ENCODE measurements at regions not wholly inside any gene's neighbourhood (a gene's known extent, or its start where the extent isn't known, plus 50 kb on each side); places are given as distances from the start of the nearest gene placed in this dataset.

DNA sequence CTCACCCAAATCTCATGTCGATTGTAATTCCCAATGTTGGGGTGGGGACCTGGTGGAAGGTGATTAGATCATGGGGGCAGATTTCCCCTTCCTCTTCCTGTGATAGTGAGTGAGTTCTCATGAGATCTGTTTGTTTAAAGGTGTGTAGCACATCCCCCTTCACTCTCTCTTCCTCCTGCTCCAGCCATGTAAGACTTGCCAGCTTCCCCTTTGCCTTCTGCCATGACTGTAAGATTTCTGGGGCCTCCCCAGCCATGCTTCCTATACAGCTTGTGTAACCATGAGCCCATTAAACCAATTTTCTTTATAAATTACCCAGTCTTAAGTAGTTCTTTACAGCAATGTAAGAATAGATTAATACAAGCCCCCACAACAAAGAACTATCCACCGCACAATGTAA is 109.9 kb upstream of the JAZF1 start:
- TF ChIP-seq TARDBP (IDR thresholded peaks at IDR 0.05) (no peak), SUZ12 (IDR thresholded peaks at IDR 0.05) (no peak), FOXM1 (IDR thresholded peaks at IDR 0.05; ENCODE audit: borderline replicate concordance) (no peak), SP1 (IDR thresholded peaks at IDR 0.05) (no peak), HDGF (IDR thresholded peaks at IDR 0.05; ENCODE audit: borderline replicate concordance) (no peak), ELF4 (IDR thresholded peaks at IDR 0.05) (no peak), BHLHE40 (IDR thresholded peaks at IDR 0.05; ENCODE audit: borderline replicate concordance) (no peak)
